Transverse colon (tissue), 4 donors: ENCODE measurements at regions not wholly inside any gene's neighbourhood (a gene's known extent, or its start where the extent isn't known, plus 50 kb on each side); places are given as distances from the start of the nearest gene placed in this dataset.

Experiments used
- EP300 ChIP-seq: sonication (generic); formaldehyde crosslinking; IDR thresholded peaks from one replicate; pipeline ENCODE4 v1.6.1; 2017; ENCODE audit warnings: antibody characterized with exemption, low read depth
- POLR2AphosphoS5 ChIP-seq, 3 donors: sonication (generic); formaldehyde crosslinking; IDR thresholded peaks; one replicate each; pipeline ENCODE4 v1.6.1; 2016; ENCODE audit warnings: antibody characterized with exemption in 3 of 3
- TF ChIP-seq, protein P1 (sequence below), 5 experiments: fragments of 200-600 bp in 3 of 5; fragments of 450-650 bp in 2 of 5; sonication (generic) in 3 of 5; IDR thresholded peaks; 1 replicate in 2 of 5; 2 replicates in 3 of 5; pipeline ENCODE4 v1.5.1; 2016 to 2017; ENCODE audit warnings: antibody characterized with exemption in 5 of 5, inconsistent platforms in 3 of 5, mild to moderate bottlenecking in 2 of 5, moderate library complexity in 1 of 5

GRCh38 chr1:238690415-238690814 lies 696.0 kb upstream of the CHRM3 start:
- TF ChIP-seq EP300 = no peak
- TF ChIP-seq, protein P1, sequence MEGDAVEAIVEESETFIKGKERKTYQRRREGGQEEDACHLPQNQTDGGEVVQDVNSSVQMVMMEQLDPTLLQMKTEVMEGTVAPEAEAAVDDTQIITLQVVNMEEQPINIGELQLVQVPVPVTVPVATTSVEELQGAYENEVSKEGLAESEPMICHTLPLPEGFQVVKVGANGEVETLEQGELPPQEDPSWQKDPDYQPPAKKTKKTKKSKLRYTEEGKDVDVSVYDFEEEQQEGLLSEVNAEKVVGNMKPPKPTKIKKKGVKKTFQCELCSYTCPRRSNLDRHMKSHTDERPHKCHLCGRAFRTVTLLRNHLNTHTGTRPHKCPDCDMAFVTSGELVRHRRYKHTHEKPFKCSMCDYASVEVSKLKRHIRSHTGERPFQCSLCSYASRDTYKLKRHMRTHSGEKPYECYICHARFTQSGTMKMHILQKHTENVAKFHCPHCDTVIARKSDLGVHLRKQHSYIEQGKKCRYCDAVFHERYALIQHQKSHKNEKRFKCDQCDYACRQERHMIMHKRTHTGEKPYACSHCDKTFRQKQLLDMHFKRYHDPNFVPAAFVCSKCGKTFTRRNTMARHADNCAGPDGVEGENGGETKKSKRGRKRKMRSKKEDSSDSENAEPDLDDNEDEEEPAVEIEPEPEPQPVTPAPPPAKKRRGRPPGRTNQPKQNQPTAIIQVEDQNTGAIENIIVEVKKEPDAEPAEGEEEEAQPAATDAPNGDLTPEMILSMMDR (IDR thresholded peaks at IDR 0.05) = no peak
- TF ChIP-seq POLR2AphosphoS5 (IDR thresholded peaks at IDR 0.05) = no peak
